H1 (cell line): ENCODE measurements at regions not wholly inside any gene's neighbourhood (a gene's known extent, or its start where the extent isn't known, plus 50 kb on each side); places are given as distances from the start of the nearest gene placed in this dataset.

Experiments used
- CTCF ChIA-PET: fragments of 300-600 bp; sonication (Branson Sonifier 250); formaldehyde crosslinking; loops from one replicate; lab custom pipeline; 2021; ENCODE audit not compliant: partially characterized antibody; lab: Charles Lee
- POLR2A ChIA-PET: fragments of 300-600 bp; sonication (Branson Sonifier 250); formaldehyde crosslinking; loops from one replicate; lab custom pipeline; 2021; ENCODE audit warnings: inconsistent platforms; ENCODE audit not compliant: partially characterized antibody; lab: Charles Lee
- DNase-seq, 2 experiments: peaks; one replicate each; pipeline versions ENCODE4 v3.0.0 to v3.0.0-alpha.2; 2010 to 2022; ENCODE audit warnings: low spot score in 2 of 2, low read depth in 1 of 2, mixed read lengths in 1 of 2
- FAIRE-seq: peaks from 2 replicates; lab custom pipeline; 2011; peaks lifted over from hg19 to GRCh38; lab: Jason Lieb, UNC
- H2AFZ ChIP-seq: 2 replicates; pipeline ENCODE4 v1.8.1; 2012; ENCODE audit warnings: low read length, inconsistent platforms
- H2AK5ac ChIP-seq: 2 replicates; pipeline ENCODE4 v1.6.1; 2013; ENCODE audit warnings: low read depth, low read length
- H2BK120ac ChIP-seq: replicated peaks from 2 replicates; pipeline ENCODE3; 2013; ENCODE audit warnings: low read depth, low read length, inconsistent platforms
- H2BK12ac ChIP-seq: 2 replicates; pipeline ENCODE4 v1.6.1; 2013; ENCODE audit warnings: low read depth, low read length
- H2BK15ac ChIP-seq: 2 replicates; pipeline ENCODE4 v1.6.1; 2013; ENCODE audit warnings: low read length
- H2BK20ac ChIP-seq: 2 replicates; pipeline ENCODE4 v1.6.1; 2013; ENCODE audit warnings: low read length
- H2BK5ac ChIP-seq: 2 replicates; pipeline ENCODE4 v1.6.1; 2013; ENCODE audit warnings: low read depth, low read length
- H3K14ac ChIP-seq: 2 replicates; pipeline ENCODE4 v1.6.1; 2013; ENCODE audit warnings: inconsistent platforms; ENCODE audit not compliant: insufficient read length
- H3K18ac ChIP-seq: 2 replicates; pipeline ENCODE4 v1.6.1; 2013; ENCODE audit warnings: low read length; ENCODE audit errors: extremely low read depth
- H3K23ac ChIP-seq: 2 replicates; pipeline ENCODE4 v1.6.1; 2013; ENCODE audit warnings: inconsistent platforms; ENCODE audit not compliant: insufficient read length
- H3K23me2 ChIP-seq: 2 replicates; pipeline ENCODE4 v1.6.1; 2013; ENCODE audit warnings: low read depth, low read length
- H3K27ac ChIP-seq: 2 replicates; pipeline ENCODE4 v1.6.1; 2011; ENCODE audit warnings: low read depth, low read length, inconsistent platforms
- H3K27me3 ChIP-seq, 4 experiments: replicated peaks in 1 of 4; 1 replicate in 1 of 4; 2 replicates in 3 of 4; pipeline versions ENCODE4 v1.6.1 to v1.8.1; 2011 to 2013; ENCODE audit warnings: low read length in 3 of 4, mild to moderate bottlenecking in 3 of 4, inconsistent platforms in 2 of 4, mixed read lengths in 2 of 4, moderate library complexity in 1 of 4; ENCODE audit not compliant: control insufficient read depth in 3 of 4, insufficient read depth in 3 of 4; ENCODE audit errors: extremely low read depth in 1 of 4
- H3K36me3 ChIP-seq, 4 experiments: 2 replicates each; pipeline versions ENCODE4 v1.6.1 to v1.8.1; 2011 to 2013; ENCODE audit warnings: mild to moderate bottlenecking in 4 of 4, low read length in 3 of 4, moderate library complexity in 2 of 4, control low read depth in 1 of 4, inconsistent platforms in 1 of 4; ENCODE audit not compliant: insufficient read depth in 4 of 4, control insufficient read depth in 2 of 4
- H3K4ac ChIP-seq: replicated peaks from 2 replicates; pipeline ENCODE3; 2013; ENCODE audit warnings: low read length, low read depth, mixed read lengths, inconsistent platforms; ENCODE audit not compliant: insufficient read length
- H3K4me1 ChIP-seq, 4 experiments: replicated peaks in 1 of 4; 1 replicate in 1 of 4; 2 replicates in 3 of 4; pipeline versions ENCODE4 v1.6.1 to v1.8.1; 2011 to 2013; ENCODE audit warnings: low read length in 3 of 4, inconsistent platforms in 2 of 4, mixed read lengths in 1 of 4; ENCODE audit not compliant: insufficient read depth in 4 of 4, control insufficient read depth in 3 of 4
- H3K4me2 ChIP-seq, 2 experiments: 2 replicates each; pipeline versions ENCODE4 v1.6.1 to v1.8.1; 2011 to 2013; ENCODE audit warnings: low read depth in 2 of 2, low read length in 2 of 2, control low read depth in 1 of 2, inconsistent platforms in 1 of 2, mild to moderate bottlenecking in 1 of 2; ENCODE audit not compliant: insufficient read depth in 1 of 2
- H3K4me3 ChIP-seq, 4 experiments: fragments of 200-600, 300-600 bp in 1 of 4; sonication (generic), shearing (Covaris generic), sonication (Bioruptor Twin) in 1 of 4; 2 replicates each; pipeline versions ENCODE4 v1.5.1 to v1.8.1; 2011 to 2016; ENCODE audit warnings: low read length in 4 of 4, low read depth in 3 of 4, control low read depth in 2 of 4, inconsistent platforms in 2 of 4, mild to moderate bottlenecking in 2 of 4, mixed read lengths in 1 of 4, moderate library complexity in 1 of 4; ENCODE audit not compliant: insufficient read depth in 2 of 4; ENCODE audit errors: extremely low read depth in 1 of 4
- H3K56ac ChIP-seq: replicated peaks from 2 replicates; pipeline ENCODE3; 2013; ENCODE audit warnings: low read depth, mild to moderate bottlenecking, mixed read lengths, low read length, inconsistent platforms; ENCODE audit not compliant: insufficient read length
- H3K79me1 ChIP-seq: 2 replicates; pipeline ENCODE4 v1.6.1; 2013; ENCODE audit warnings: low read depth, low read length, control low read depth
- H3K79me2 ChIP-seq, 2 experiments: 2 replicates each; pipeline versions ENCODE4 v1.6.1 to v1.8.1; 2012 to 2013; ENCODE audit warnings: low read length in 2 of 2, mild to moderate bottlenecking in 2 of 2, inconsistent platforms in 1 of 2; ENCODE audit not compliant: insufficient read depth in 2 of 2, control insufficient read depth in 1 of 2
- H3K9ac ChIP-seq, 4 experiments: replicated peaks in 1 of 4; 1 replicate in 1 of 4; 2 replicates in 3 of 4; pipeline versions ENCODE4 v1.6.1 to v1.8.1; 2011 to 2013; ENCODE audit warnings: low read depth in 3 of 4, low read length in 3 of 4, control low read depth in 2 of 4, mild to moderate bottlenecking in 2 of 4, moderate library complexity in 2 of 4, inconsistent platforms in 1 of 4; ENCODE audit errors: extremely low read depth in 1 of 4
- H3K9me3 ChIP-seq, 2 experiments: 2 replicates each; pipeline versions ENCODE4 v1.6.1 to v1.8.1; 2012 to 2013; ENCODE audit warnings: mild to moderate bottlenecking in 2 of 2, moderate library complexity in 2 of 2, control low read depth in 1 of 2, inconsistent platforms in 1 of 2, low read depth in 1 of 2, low read length in 1 of 2, mixed read lengths in 1 of 2; ENCODE audit not compliant: insufficient read depth in 2 of 2
- H4K20me1 ChIP-seq, 2 experiments: replicated peaks in 1 of 2; 2 replicates each; pipeline versions ENCODE3 to v1.8.1; 2011 to 2013; ENCODE audit warnings: inconsistent platforms in 2 of 2, low read length in 2 of 2, mild to moderate bottlenecking in 1 of 2; ENCODE audit not compliant: insufficient read depth in 2 of 2, control insufficient read depth in 1 of 2
- H4K5ac ChIP-seq: 2 replicates; pipeline ENCODE4 v1.6.1; 2013; ENCODE audit warnings: low read length, low read depth, mixed read lengths, inconsistent platforms; ENCODE audit not compliant: insufficient read length
- H4K8ac ChIP-seq: 2 replicates; pipeline ENCODE4 v1.8.0; 2013; ENCODE audit warnings: mild to moderate bottlenecking, moderate library complexity, low read length, inconsistent platforms; ENCODE audit not compliant: insufficient read depth; ENCODE audit errors: extremely low read depth
- H4K91ac ChIP-seq: replicated peaks from 2 replicates; pipeline ENCODE3; 2013; ENCODE audit warnings: low read length, mixed read lengths, inconsistent platforms; ENCODE audit not compliant: insufficient read length
- BACH1 ChIP-seq: IDR thresholded peaks from 2 replicates; pipeline ENCODE4 v1.6.1; 2012; ENCODE audit warnings: low read length, improper control_type of control experiment
- BCL11A ChIP-seq, 2 experiments: IDR thresholded peaks; one replicate each; pipeline ENCODE4 v1.6.1; 2011; ENCODE audit warnings: low read depth in 2 of 2, low read length in 2 of 2, mild to moderate bottlenecking in 2 of 2
- CREB1 ChIP-seq: IDR thresholded peaks from 2 replicates; pipeline ENCODE4 v1.6.1; 2012; ENCODE audit warnings: inconsistent platforms
- CTBP2 ChIP-seq: IDR thresholded peaks from 2 replicates; pipeline ENCODE4 v1.7.0; 2011; ENCODE audit warnings: borderline replicate concordance, mild to moderate bottlenecking, moderate library complexity, mixed read lengths, low read length; ENCODE audit not compliant: insufficient read depth, insufficient read length
- HDAC2 ChIP-seq, 2 experiments: fragments of 300-600 bp in 1 of 2; sonication (generic) in 1 of 2; IDR thresholded peaks; 2 replicates each; pipeline ENCODE4 v1.6.1; 2011 to 2012; ENCODE audit warnings: low read depth in 2 of 2, low read length in 2 of 2, mild to moderate bottlenecking in 2 of 2, moderate library complexity in 2 of 2, borderline replicate concordance in 1 of 2, inconsistent platforms in 1 of 2
- JUN ChIP-seq: IDR thresholded peaks from 2 replicates; pipeline ENCODE4 v1.6.1; 2011; ENCODE audit warnings: low read depth, mild to moderate bottlenecking, improper control_type of control experiment, low read length
- RAD21 ChIP-seq, 2 experiments: IDR thresholded peaks in 1 of 2; conservative IDR thresholded peaks in 1 of 2; 2 replicates each; pipeline ENCODE4 v1.6.1; 2011; ENCODE audit warnings: low read depth in 2 of 2, low read length in 2 of 2, improper control_type of control experiment in 1 of 2, inconsistent platforms in 1 of 2, mild to moderate bottlenecking in 1 of 2, moderate library complexity in 1 of 2
- RXRA ChIP-seq: IDR thresholded peaks from 2 replicates; pipeline ENCODE4 v1.6.1; 2011; ENCODE audit warnings: low read depth, mild to moderate bottlenecking, low read length, moderate library complexity; ENCODE audit not compliant: insufficient read depth
- SP2 ChIP-seq: IDR thresholded peaks from 2 replicates; pipeline ENCODE4 v1.6.1; 2012; ENCODE audit warnings: mild to moderate bottlenecking, low read length, inconsistent platforms
- WGBS, 2 experiments: shearing (Covaris generic) in 1 of 2; methylation state at CpG; one replicate each; pipeline versions ENCODE4 v1.1.6 to v1.1.7; 2013 to 2015; ENCODE audit warnings: low lambda C conversion rate in 2 of 2, mixed read lengths in 2 of 2, inconsistent platforms in 1 of 2, low coverage in 1 of 2, missing lambda C conversion rate in 1 of 2; ENCODE audit not compliant: insufficient replicate concordance in 2 of 2, insufficient coverage in 1 of 2, insufficient read length in 1 of 2; ENCODE audit errors: extremely low coverage in 1 of 2, missing lambda C conversion rate in 1 of 2; 5-methylcytosine and 5-hydroxymethylcytosine counted together

DNA sequence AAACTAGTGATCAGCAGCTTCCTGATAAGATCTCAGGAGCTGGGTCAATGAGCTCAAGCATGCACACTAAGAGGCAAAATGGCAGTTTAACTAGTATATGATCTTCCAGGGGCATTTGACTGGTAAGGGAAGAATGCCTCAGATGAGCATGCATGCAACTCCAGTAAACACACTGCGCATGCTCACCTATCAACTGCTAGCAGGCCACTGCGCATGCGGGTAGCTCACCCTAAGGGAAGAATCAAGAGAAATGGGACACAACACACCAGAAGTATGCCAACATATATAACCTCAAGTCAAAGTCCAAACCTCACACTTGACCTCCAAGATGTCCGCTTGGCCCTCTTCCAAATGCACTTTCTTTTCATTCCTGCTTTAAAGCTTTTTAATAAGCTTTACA lies 1004.0 kb downstream of the ADGRL3 start:
- no peaks in the 10 kb centered on the region for H3K36me3 ChIP-seq
- H3K4ac ChIP-seq = peak overlapping the region; percentile 38
- no peak overlapping the region for H4K8ac ChIP-seq
- no peaks in the 10 kb centered on the region for H3K9me3 ChIP-seq
- no peak overlapping the region for H3K9ac ChIP-seq
- no peak overlapping the region for H2BK20ac ChIP-seq
- H2BK15ac ChIP-seq = no peak overlapping the region
- H3K18ac ChIP-seq = no peak overlapping the region
- no peak overlapping the region for H3K27ac ChIP-seq
- DNase-seq (no peak), FAIRE-seq (no peak)
- H3K23me2 ChIP-seq = no peaks in the 10 kb centered on the region
- H2AFZ ChIP-seq = no peak overlapping the region
- H3K79me2 ChIP-seq = no peaks in the 10 kb centered on the region
- ChIA-PET CTCF (no interaction called here), POLR2A (no interaction called here)
- H2AK5ac ChIP-seq = no peak overlapping the region
- H2BK12ac ChIP-seq = no peak overlapping the region
- no peaks in the 10 kb centered on the region for H4K20me1 ChIP-seq
- H3K79me1 ChIP-seq = no peaks in the 10 kb centered on the region
- H4K91ac ChIP-seq = no peak overlapping the region
- no peak overlapping the region for H3K56ac ChIP-seq
- TF ChIP-seq RXRA (no peak), CTBP2 (no peak), RAD21 (IDR thresholded peaks at IDR 0.05 in 1 of 2, conservative IDR thresholded peaks at IDR 0.05 in 1 of 2; ENCODE audit: low read depth in 2 of 2, low read length in 2 of 2) (no peak), BACH1 (no peak), BCL11A (IDR thresholded peaks at IDR 0.05; ENCODE audit: low read depth in 2 of 2, low read length in 2 of 2) (no peak), JUN (no peak), SP2 (no peak), HDAC2 (IDR thresholded peaks at IDR 0.05; ENCODE audit: borderline replicate concordance in 1 of 2, low read depth in 2 of 2, low read length in 2 of 2) (no peak), CREB1 (no peak)
- H3K4me1 ChIP-seq = no peaks in the 10 kb centered on the region
- no peak overlapping the region for H3K4me3 ChIP-seq
- H3K14ac ChIP-seq = no peak overlapping the region
- H4K5ac ChIP-seq = no peak overlapping the region
- no peak overlapping the region for H2BK120ac ChIP-seq
- H2BK5ac ChIP-seq = no peak overlapping the region
- no peak overlapping the region for H3K23ac ChIP-seq
- 90% methylated on average over 4 of the region's 4 CpGs; no CpG with 5 or more reads in 1 of the 2 experiments for WGBS, 2 experiments
- H3K27me3 ChIP-seq = no peaks in the 10 kb centered on the region
- no peak overlapping the region for H3K4me2 ChIP-seq
